GM23338 (cell line): ENCODE measurements at regions not wholly inside any gene's neighbourhood (a gene's known extent, or its start where the extent isn't known, plus 50 kb on each side); places are given as distances from the start of the nearest gene placed in this dataset.

Experiments
- ATAC-seq: fragments of 200-7000 bp; cut with Tn5 transposase; 3 replicates; pipeline ENCODE4 v1.9.1; 2020
- DNase-seq: peaks from one replicate; pipeline ENCODE4 v3.0.0-alpha.2; 2015; ENCODE audit warnings: low spot score
- H2AFZ ChIP-seq: fragments of 200-600 bp; sonication (generic); 2 replicates; pipeline ENCODE4 v1.8.0; 2016; ENCODE audit warnings: antibody characterized with exemption, mild to moderate bottlenecking, moderate library complexity
- H3F3A ChIP-seq: fragments of 200-600 bp; sonication (generic); replicated peaks from 2 replicates; pipeline ENCODE4 v1.8.0; 2017; ENCODE audit warnings: antibody characterized with exemption, mixed run types, low read depth
- H3K27ac ChIP-seq: fragments of 200-600 bp; sonication (generic); 2 replicates; pipeline ENCODE4 v1.6.1; 2016; ENCODE audit warnings: low read depth
- H3K27me3 ChIP-seq: fragments of 200-600 bp; sonication (generic); 2 replicates; pipeline ENCODE4 v1.8.0; 2016; ENCODE audit warnings: mild to moderate bottlenecking, mixed run types, moderate library complexity; ENCODE audit not compliant: insufficient read depth
- H3K36me3 ChIP-seq: fragments of 200-600 bp; sonication (generic); 2 replicates; pipeline ENCODE4 v1.8.0; 2016; ENCODE audit warnings: mild to moderate bottlenecking; ENCODE audit not compliant: insufficient read depth
- H3K4me1 ChIP-seq: fragments of 200-600 bp; sonication (generic); 2 replicates; pipeline ENCODE4 v1.8.0; 2016; ENCODE audit warnings: mild to moderate bottlenecking, moderate library complexity; ENCODE audit not compliant: insufficient read depth
- H3K4me2 ChIP-seq: fragments of 200-600 bp; sonication (generic); 2 replicates; pipeline ENCODE4 v1.7.1; 2017; ENCODE audit warnings: mixed run types
- H3K4me3 ChIP-seq: fragments of 200-600 bp; sonication (generic); 2 replicates; pipeline ENCODE4 v1.6.1; 2016; ENCODE audit warnings: mixed run types
- H3K79me2 ChIP-seq: fragments of 200-600 bp; sonication (generic); replicated peaks from 2 replicates; pipeline ENCODE4 v1.8.0; 2017; ENCODE audit warnings: mild to moderate bottlenecking; ENCODE audit not compliant: insufficient read depth
- H3K9me2 ChIP-seq: fragments of 200-600 bp; sonication (generic); 2 replicates; pipeline ENCODE4 v1.8.0; 2017; ENCODE audit not compliant: insufficient read depth
- H4K20me1 ChIP-seq: fragments of 200-600 bp; sonication (generic); replicated peaks from 2 replicates; pipeline ENCODE4 v1.8.0; 2017; ENCODE audit warnings: mild to moderate bottlenecking; ENCODE audit not compliant: insufficient read depth
- H3K27ac Mint-ChIP-seq: 2 replicates; pipeline ENCODE4 v1.8.0; 2020; ENCODE audit warnings: inconsistent platforms, mild to moderate bottlenecking, moderate library complexity, mixed read lengths
- H3K27me3 Mint-ChIP-seq: 3 replicates; pipeline ENCODE4 v1.8.0; 2022; ENCODE audit warnings: low read depth, mild to moderate bottlenecking, moderate library complexity, mixed read lengths, inconsistent platforms; ENCODE audit not compliant: insufficient read depth, poor library complexity
- H3K36me3 Mint-ChIP-seq: 3 replicates; pipeline ENCODE4 v1.8.0; 2021; ENCODE audit warnings: low read depth, mild to moderate bottlenecking, inconsistent platforms, moderate library complexity, mixed read lengths
- H3K4me1 Mint-ChIP-seq: 3 replicates; pipeline ENCODE4 v1.8.0; 2020; ENCODE audit warnings: mild to moderate bottlenecking, inconsistent platforms, mixed read lengths
- H3K4me3 Mint-ChIP-seq: 3 replicates; pipeline ENCODE4 v1.8.0; 2021; ENCODE audit warnings: moderate library complexity, mild to moderate bottlenecking, inconsistent platforms, mixed read lengths
- H3K9me3 Mint-ChIP-seq: 3 replicates; pipeline ENCODE4 v1.8.0; 2020; ENCODE audit warnings: moderate library complexity, mild to moderate bottlenecking, inconsistent platforms, mixed read lengths
- CREB1 ChIP-seq: fragments of 250-450 bp; sonication (Bioruptor Pico); IDR thresholded peaks from 2 replicates; pipeline ENCODE4 v1.5.0; 2020; ENCODE audit warnings: low read depth, mild to moderate bottlenecking, moderate library complexity
- CTCF ChIP-seq, 2 experiments: fragments of 200-600 bp in 1 of 2; sonication (generic) in 1 of 2; conservative IDR thresholded peaks; 2 replicates each; pipeline versions ENCODE4 v1.5.1 to v1.6.1; 2016 to 2017; ENCODE audit warnings: antibody characterized with exemption in 2 of 2, low read depth in 2 of 2, mild to moderate bottlenecking in 2 of 2, moderate library complexity in 1 of 2
- EZH2 ChIP-seq: fragments of 200-600 bp; sonication (generic); IDR thresholded peaks from one replicate; pipeline ENCODE4 v1.8.0; 2017; ENCODE audit warnings: antibody characterized with exemption, mild to moderate bottlenecking, low read depth; ENCODE audit not compliant: unreplicated experiment
- EZH2phosphoT487 ChIP-seq: fragments of 200-600 bp; sonication (generic); IDR thresholded peaks from one replicate; pipeline ENCODE4 v1.8.1; 2018; ENCODE audit warnings: antibody characterized with exemption; ENCODE audit not compliant: unreplicated experiment
- JUNB ChIP-seq: IDR thresholded peaks from one replicate; pipeline ENCODE4 v1.6.1; 2016; ENCODE audit warnings: antibody characterized with exemption; ENCODE audit not compliant: unreplicated experiment
- NANOG ChIP-seq: IDR thresholded peaks from 2 replicates; pipeline ENCODE4 v1.6.1; 2016; ENCODE audit warnings: antibody characterized with exemption, borderline replicate concordance
- POLR2AphosphoS5 ChIP-seq: IDR thresholded peaks from 2 replicates; pipeline ENCODE4 v1.6.1; 2016; ENCODE audit warnings: antibody characterized with exemption, low read depth
- REST ChIP-seq: IDR thresholded peaks from one replicate; pipeline ENCODE4 v1.6.1; 2018; ENCODE audit warnings: antibody characterized with exemption; ENCODE audit not compliant: unreplicated experiment
- STAT1 ChIP-seq: IDR thresholded peaks from one replicate; pipeline ENCODE4 v1.6.1; 2016; ENCODE audit warnings: antibody characterized with exemption; ENCODE audit not compliant: unreplicated experiment
- ZNF114 ChIP-seq: fragments of 250-450 bp; sonication (Bioruptor Pico); IDR thresholded peaks from 2 replicates; pipeline ENCODE4 v1.5.0; 2020; ENCODE audit warnings: mild to moderate bottlenecking, moderate library complexity
- ZNF331 ChIP-seq: fragments of 250-450 bp; sonication (Bioruptor Pico); IDR thresholded peaks from 2 replicates; pipeline ENCODE4 v1.5.0; 2020; ENCODE audit warnings: low read depth, mild to moderate bottlenecking, moderate library complexity
- ZNF462 ChIP-seq: fragments of 250-450 bp; sonication (Bioruptor Pico); IDR thresholded peaks from 2 replicates; pipeline ENCODE4 v1.5.0; 2020; ENCODE audit warnings: mild to moderate bottlenecking, moderate library complexity
- TF ChIP-seq, protein P1 (sequence below): IDR thresholded peaks from 2 replicates; pipeline ENCODE4 v1.6.1; 2016; ENCODE audit warnings: antibody characterized with exemption

- no peaks in the 10 kb centered on the region for H3K79me2 ChIP-seq
- no peak overlapping the region for H3K4me3 Mint-ChIP-seq
Observed at GRCh38 chr11:28729339-28729738, 621.2 kb downstream of the METTL15 start.

More at GRCh38 chr11:28729339-28729738, 621.2 kb downstream of the METTL15 start:
- no peak overlapping the region for H3K4me3 ChIP-seq
- H3K27ac ChIP-seq: no peak overlapping the region
- H3K4me2 ChIP-seq: no peak overlapping the region
- peaks cover 14% of the 10 kb centered on the region for H3K9me2 ChIP-seq
- no peaks in the 10 kb centered on the region for H3K36me3 ChIP-seq
- Mint-ChIP-seq H3K27ac (no peak overlapping the region), H3K36me3 (peaks cover 10% of the 10 kb centered on the region), H3K9me3 (peaks cover 6% of the 10 kb centered on the region), H3K27me3 (peaks cover 3% of the 10 kb centered on the region), H3K4me1 (peaks cover 13% of the 10 kb centered on the region)
- H4K20me1 ChIP-seq: no peaks in the 10 kb centered on the region
- ATAC-seq (no peak), DNase-seq (no peak)
- H3F3A ChIP-seq: no peaks in the 10 kb centered on the region
- H3K27me3 ChIP-seq: no peaks in the 10 kb centered on the region
- peaks cover 7% of the 10 kb centered on the region; the same call in 1 of the 2 replicates for H3K4me1 ChIP-seq
- H2AFZ ChIP-seq: no peak overlapping the region
- TF ChIP-seq EZH2phosphoT487 (no peak), ZNF462 (CRISPR knock-in tag) (no peak), JUNB (no peak), STAT1 (no peak), ZNF331 (no peak), NANOG (no peak), EZH2 (no peak), POLR2AphosphoS5 (no peak), CTCF (conservative IDR thresholded peaks at IDR 0.05; ENCODE audit: low read depth in 2 of 2) (no peak), ZNF114 (no peak), REST (no peak), CREB1 (CRISPR knock-in tag) (no peak)
- TF ChIP-seq, protein P1, sequence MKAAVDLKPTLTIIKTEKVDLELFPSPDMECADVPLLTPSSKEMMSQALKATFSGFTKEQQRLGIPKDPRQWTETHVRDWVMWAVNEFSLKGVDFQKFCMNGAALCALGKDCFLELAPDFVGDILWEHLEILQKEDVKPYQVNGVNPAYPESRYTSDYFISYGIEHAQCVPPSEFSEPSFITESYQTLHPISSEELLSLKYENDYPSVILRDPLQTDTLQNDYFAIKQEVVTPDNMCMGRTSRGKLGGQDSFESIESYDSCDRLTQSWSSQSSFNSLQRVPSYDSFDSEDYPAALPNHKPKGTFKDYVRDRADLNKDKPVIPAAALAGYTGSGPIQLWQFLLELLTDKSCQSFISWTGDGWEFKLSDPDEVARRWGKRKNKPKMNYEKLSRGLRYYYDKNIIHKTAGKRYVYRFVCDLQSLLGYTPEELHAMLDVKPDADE: no peak
